H9 (cell line): ENCODE measurements at regions not wholly inside any gene's neighbourhood (a gene's known extent, or its start where the extent isn't known, plus 50 kb on each side); places are given as distances from the start of the nearest gene placed in this dataset.

Source experiments
- DNase-seq: peaks from one replicate; pipeline ENCODE4 v3.0.0-alpha.2; 2017
- H2AFZ ChIP-seq: one replicate; pipeline ENCODE4 v1.6.1; 2013; ENCODE audit warnings: mild to moderate bottlenecking, low read length, control low read depth, moderate library complexity
- H2AK5ac ChIP-seq: 2 replicates; pipeline ENCODE4 v1.6.1; 2013; ENCODE audit warnings: low read length, control low read depth, mixed read lengths; ENCODE audit not compliant: insufficient read length
- H2BK120ac ChIP-seq: one replicate; pipeline ENCODE4 v1.6.1; 2013; ENCODE audit warnings: low read depth, mild to moderate bottlenecking, low read length, control low read depth, inconsistent platforms; ENCODE audit not compliant: poor library complexity, severe bottlenecking
- H2BK12ac ChIP-seq: 2 replicates; pipeline ENCODE4 v1.6.1; 2013; ENCODE audit warnings: low read length, control low read depth, mixed read lengths, low read depth; ENCODE audit not compliant: insufficient read length
- H2BK15ac ChIP-seq: 2 replicates; pipeline ENCODE4 v1.6.1; 2013; ENCODE audit warnings: low read depth, low read length, control low read depth
- H2BK20ac ChIP-seq: one replicate; pipeline ENCODE4 v1.6.1; 2013; ENCODE audit warnings: low read depth, mild to moderate bottlenecking, low read length, control low read depth, inconsistent platforms; ENCODE audit not compliant: poor library complexity, severe bottlenecking
- H2BK5ac ChIP-seq: 2 replicates; pipeline ENCODE4 v1.6.1; 2013; ENCODE audit warnings: low read length, control low read depth, mixed read lengths; ENCODE audit not compliant: insufficient read length
- H3K14ac ChIP-seq: 2 replicates; pipeline ENCODE4 v1.6.1; 2013; ENCODE audit warnings: low read length, control low read depth; ENCODE audit not compliant: insufficient read depth
- H3K18ac ChIP-seq: 2 replicates; pipeline ENCODE4 v1.6.1; 2013; ENCODE audit warnings: low read depth, mild to moderate bottlenecking, mixed read lengths, low read length, control low read depth; ENCODE audit not compliant: insufficient read length
- H3K23ac ChIP-seq: 2 replicates; pipeline ENCODE4 v1.6.1; 2013; ENCODE audit warnings: low read length, control low read depth, mixed read lengths, low read depth; ENCODE audit not compliant: insufficient read length
- H3K23me2 ChIP-seq: 2 replicates; pipeline ENCODE4 v1.6.1; 2013; ENCODE audit warnings: low read depth, mild to moderate bottlenecking, mixed read lengths, low read length, control low read depth; ENCODE audit not compliant: insufficient read length, poor library complexity, severe bottlenecking
- H3K27ac ChIP-seq: 2 replicates; pipeline ENCODE4 v1.5.1; 2013; ENCODE audit warnings: low read length, control low read depth, mixed read lengths, low read depth; ENCODE audit not compliant: insufficient read length
- H3K27me3 ChIP-seq: 2 replicates; pipeline ENCODE4 v1.6.1; 2013; ENCODE audit warnings: low read length, control low read depth, inconsistent platforms; ENCODE audit not compliant: insufficient read depth
- H3K4ac ChIP-seq: 2 replicates; pipeline ENCODE4 v1.6.1; 2013; ENCODE audit warnings: low read depth, mild to moderate bottlenecking, control low read depth, inconsistent platforms, low read length, moderate library complexity
- H3K4me1 ChIP-seq: 2 replicates; pipeline ENCODE4 v1.6.1; 2013; ENCODE audit warnings: low read length, control low read depth, inconsistent platforms; ENCODE audit not compliant: insufficient read depth
- H3K4me2 ChIP-seq: 2 replicates; pipeline ENCODE4 v1.6.1; 2013; ENCODE audit warnings: low read length, control low read depth, mixed read lengths; ENCODE audit not compliant: insufficient read length, insufficient read depth
- H3K56ac ChIP-seq: 2 replicates; pipeline ENCODE4 v1.6.1; 2013; ENCODE audit warnings: low read depth, mild to moderate bottlenecking, mixed read lengths, low read length, control low read depth; ENCODE audit not compliant: insufficient read length
- H3K79me1 ChIP-seq: 2 replicates; pipeline ENCODE4 v1.6.1; 2013; ENCODE audit warnings: low read depth, mild to moderate bottlenecking, moderate library complexity, low read length, control low read depth, inconsistent platforms; ENCODE audit not compliant: insufficient read depth, poor library complexity, severe bottlenecking
- H3K79me2 ChIP-seq: 2 replicates; pipeline ENCODE4 v1.6.1; 2013; ENCODE audit warnings: low read length, control low read depth, inconsistent platforms; ENCODE audit not compliant: insufficient read depth
- H3K9ac ChIP-seq: 2 replicates; pipeline ENCODE4 v1.6.1; 2013; ENCODE audit warnings: low read length, control low read depth, mixed read lengths; ENCODE audit not compliant: insufficient read length; ENCODE audit errors: extremely low read depth
- H3K9me3 ChIP-seq: one replicate; pipeline ENCODE4 v1.6.1; 2013; ENCODE audit warnings: low read depth, low read length, inconsistent platforms; ENCODE audit not compliant: control insufficient read depth
- H3T11ph ChIP-seq: one replicate; pipeline ENCODE4 v1.6.1; 2013; ENCODE audit warnings: mild to moderate bottlenecking, low read length, control low read depth, inconsistent platforms
- H4K20me1 ChIP-seq: one replicate; pipeline ENCODE4 v1.6.1; 2013; ENCODE audit not compliant: control insufficient read depth, insufficient read length, insufficient read depth
- H4K5ac ChIP-seq: 2 replicates; pipeline ENCODE4 v1.6.1; 2013; ENCODE audit warnings: low read depth, mild to moderate bottlenecking, mixed read lengths, low read length, control low read depth; ENCODE audit not compliant: insufficient read length
- H4K8ac ChIP-seq: replicated peaks from 2 replicates; pipeline ENCODE4 v1.6.1; 2013; ENCODE audit warnings: low read length, control low read depth, mixed read lengths, low read depth; ENCODE audit not compliant: insufficient read length
- H4K91ac ChIP-seq: 2 replicates; pipeline ENCODE4 v1.6.1; 2013; ENCODE audit warnings: low read depth, mild to moderate bottlenecking, moderate library complexity, mixed read lengths, low read length, control low read depth; ENCODE audit not compliant: insufficient read length
- H3K27ac Mint-ChIP-seq, 3 experiments: 2 replicates in 2 of 3; 3 replicates in 1 of 3; pipeline ENCODE4 v1.8.0; 2020 to 2021; ENCODE audit warnings: mixed read lengths in 3 of 3, mild to moderate bottlenecking in 1 of 3, moderate library complexity in 1 of 3
- H3K27me3 Mint-ChIP-seq: 2 replicates; pipeline ENCODE4 v1.8.0; 2021; ENCODE audit warnings: low read depth, mild to moderate bottlenecking, moderate library complexity, mixed read lengths
- H3K36me3 Mint-ChIP-seq, 3 experiments: 2 replicates in 2 of 3; 3 replicates in 1 of 3; pipeline ENCODE4 v1.8.0; 2020 to 2021; ENCODE audit warnings: low read depth in 3 of 3, mixed read lengths in 3 of 3; ENCODE audit not compliant: insufficient read depth in 1 of 3
- H3K4me1 Mint-ChIP-seq, 2 experiments: 2 replicates each; pipeline ENCODE4 v1.8.0; 2020; ENCODE audit warnings: mixed read lengths in 2 of 2
- H3K4me3 Mint-ChIP-seq, 2 experiments: 2 replicates in 1 of 2; 3 replicates in 1 of 2; pipeline ENCODE4 v1.8.0; 2020 to 2021; ENCODE audit warnings: mild to moderate bottlenecking in 2 of 2, mixed read lengths in 2 of 2, moderate library complexity in 1 of 2
- H3K9me3 Mint-ChIP-seq, 2 experiments: 2 replicates in 1 of 2; 3 replicates in 1 of 2; pipeline ENCODE4 v1.8.0; 2020; ENCODE audit warnings: mild to moderate bottlenecking in 2 of 2, mixed read lengths in 2 of 2, moderate library complexity in 1 of 2
- WGBS: extraction: QIAGEN DNeasy Blood & Tissue Kit; methylation state at CpG from one replicate; pipeline ENCODE4 v1.1.7; 2013; ENCODE audit warnings: missing lambda C conversion rate, low lambda C conversion rate, mixed read lengths; ENCODE audit not compliant: insufficient read length; ENCODE audit errors: extremely low coverage; 5-methylcytosine and 5-hydroxymethylcytosine counted together
- TF ChIP-seq, protein P1 (sequence below): fragments of 200-600 bp; sonication (generic); conservative IDR thresholded peaks from 3 replicates; pipeline ENCODE4 v1.8.0; 2021; ENCODE audit warnings: antibody characterized with exemption, mild to moderate bottlenecking

- Mint-ChIP-seq H3K27ac (no peak overlapping the region), H3K4me3 (no peak overlapping the region)
- no CpG with 5 or more reads among the region's 4 CpGs for WGBS
Observed at GRCh38 chr13:103275722-103276121, 209.5 kb upstream of the SLC10A2 start.

More at GRCh38 chr13:103275722-103276121, 209.5 kb upstream of the SLC10A2 start:
- Histone ChIP-seq H3K4ac (no peak overlapping the region), H3K9ac (no peak overlapping the region), H3K23ac (no peak overlapping the region), H2BK15ac (no peak overlapping the region), H2AFZ (no peak overlapping the region), H2AK5ac (no peak overlapping the region), H4K20me1 (no peaks in the 10 kb centered on the region), H4K5ac (no peak overlapping the region), H3K4me2 (no peak overlapping the region), H3K79me1 (no peaks in the 10 kb centered on the region), H3T11ph (no peak overlapping the region), H3K27ac (no peak overlapping the region), H3K56ac (no peak overlapping the region), H3K9me3 (no peaks in the 10 kb centered on the region), H3K23me2 (no peaks in the 10 kb centered on the region), H2BK120ac (no peak overlapping the region), H3K14ac (no peak overlapping the region), H3K4me1 (no peaks in the 10 kb centered on the region), H4K91ac (no peak overlapping the region), H2BK12ac (no peak overlapping the region), H4K8ac (no peak overlapping the region), H2BK20ac (no peak overlapping the region), H3K18ac (no peak overlapping the region), H3K27me3 (no peaks in the 10 kb centered on the region), H3K79me2 (no peaks in the 10 kb centered on the region), H2BK5ac (no peak overlapping the region)
- 0 out of 4 replicates have a peak, but pooled peaks cover 0 to 3% of the 10 kb centered on the region in 2 experiments for H3K4me1 Mint-ChIP-seq
- no peaks in the 10 kb centered on the region for H3K27me3 Mint-ChIP-seq
- H3K36me3 Mint-ChIP-seq, result no peaks in the 10 kb centered on the region
- no peaks in the 10 kb centered on the region for H3K9me3 Mint-ChIP-seq
- TF ChIP-seq, protein P1, sequence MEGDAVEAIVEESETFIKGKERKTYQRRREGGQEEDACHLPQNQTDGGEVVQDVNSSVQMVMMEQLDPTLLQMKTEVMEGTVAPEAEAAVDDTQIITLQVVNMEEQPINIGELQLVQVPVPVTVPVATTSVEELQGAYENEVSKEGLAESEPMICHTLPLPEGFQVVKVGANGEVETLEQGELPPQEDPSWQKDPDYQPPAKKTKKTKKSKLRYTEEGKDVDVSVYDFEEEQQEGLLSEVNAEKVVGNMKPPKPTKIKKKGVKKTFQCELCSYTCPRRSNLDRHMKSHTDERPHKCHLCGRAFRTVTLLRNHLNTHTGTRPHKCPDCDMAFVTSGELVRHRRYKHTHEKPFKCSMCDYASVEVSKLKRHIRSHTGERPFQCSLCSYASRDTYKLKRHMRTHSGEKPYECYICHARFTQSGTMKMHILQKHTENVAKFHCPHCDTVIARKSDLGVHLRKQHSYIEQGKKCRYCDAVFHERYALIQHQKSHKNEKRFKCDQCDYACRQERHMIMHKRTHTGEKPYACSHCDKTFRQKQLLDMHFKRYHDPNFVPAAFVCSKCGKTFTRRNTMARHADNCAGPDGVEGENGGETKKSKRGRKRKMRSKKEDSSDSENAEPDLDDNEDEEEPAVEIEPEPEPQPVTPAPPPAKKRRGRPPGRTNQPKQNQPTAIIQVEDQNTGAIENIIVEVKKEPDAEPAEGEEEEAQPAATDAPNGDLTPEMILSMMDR, result no peak
- no peak for DNase-seq
